ENCODE measurements at regions not wholly inside any gene's neighbourhood (a gene's known extent, or its start where the extent isn't known, plus 50 kb on each side); places are given as distances from the start of the nearest gene placed in this dataset.

GRCh38 chr1:239040523-239040922 lies 345.8 kb upstream of the CHRM3 start:
- TF ChIP-seq CTCF (IDR thresholded peaks at IDR 0.05; ENCODE audit: extremely low read depth, insufficient read depth, missing control alignments), result no peak
- in situ Hi-C loops (cut with MboI; ENCODE audit: low pct_unique_long_range_greater_than_20kb, low sequenced_read_pairs, unreplicated experiment), result no loop called here
- DNase-seq (ENCODE audit: low spot score), result no peak

- no peak for TF ChIP-seq CTCF (IDR thresholded peaks at IDR 0.05; ENCODE audit: extremely low read depth, insufficient read depth, missing control alignments)
- in situ Hi-C loops (cut with MboI; ENCODE audit: low pct_unique_long_range_greater_than_20kb, low sequenced_read_pairs, unreplicated experiment), result no loop called here
These were observed 355.1 kb upstream of the CHRM3 start for GRCh38 chr1:239031310-239031709.

GRCh38 chr1:239025997-239026694 lies 360.2 kb upstream of the CHRM3 start:
- in situ Hi-C loops (cut with MboI; ENCODE audit: low pct_unique_long_range_greater_than_20kb, low sequenced_read_pairs, unreplicated experiment), result no loop called here
- TF ChIP-seq CTCF (IDR thresholded peaks at IDR 0.05; ENCODE audit: extremely low read depth, insufficient read depth, missing control alignments), result no peak
- no peak for DNase-seq (ENCODE audit: low spot score)

More at GRCh38 chr1:239031310-239031709, 355.1 kb upstream of the CHRM3 start:
- no peak for DNase-seq (ENCODE audit: low spot score)

- TF ChIP-seq CTCF (IDR thresholded peaks at IDR 0.05; ENCODE audit: extremely low read depth, insufficient read depth, missing control alignments), result no peak
- in situ Hi-C loops (cut with MboI; ENCODE audit: low pct_unique_long_range_greater_than_20kb, low sequenced_read_pairs, unreplicated experiment), result no loop called here
- DNase-seq (ENCODE audit: low spot score), result no peak
These were observed 361.1 kb upstream of the CHRM3 start for GRCh38 chr1:239025223-239025622.

GRCh38 chr1:239023732-239024360 lies 362.5 kb upstream of the CHRM3 start:
- in situ Hi-C loops (cut with MboI; ENCODE audit: low pct_unique_long_range_greater_than_20kb, low sequenced_read_pairs, unreplicated experiment), result no loop called here
- no peak for DNase-seq (ENCODE audit: low spot score)
- TF ChIP-seq CTCF (IDR thresholded peaks at IDR 0.05; ENCODE audit: extremely low read depth, insufficient read depth, missing control alignments), result no peak

- in situ Hi-C loops (cut with MboI; ENCODE audit: low pct_unique_long_range_greater_than_20kb, low sequenced_read_pairs, unreplicated experiment), result no loop called here
- DNase-seq (ENCODE audit: low spot score), result no peak
- no peak for TF ChIP-seq CTCF (IDR thresholded peaks at IDR 0.05; ENCODE audit: extremely low read depth, insufficient read depth, missing control alignments)
These were observed 370.0 kb upstream of the CHRM3 start for GRCh38 chr1:239016337-239016736.
